ENCODE measurements at regions not wholly inside any gene's neighbourhood (a gene's known extent, or its start where the extent isn't known, plus 50 kb on each side); places are given as distances from the start of the nearest gene placed in this dataset.

- H3K27me3 ChIP-seq (ENCODE audit: control insufficient read depth, insufficient read depth, low read length), result no peaks in the 10 kb centered on the region
- TF ChIP-seq CTCF (IDR thresholded peaks at IDR 0.05; ENCODE audit: insufficient read depth, low read length, poor library complexity, severe bottlenecking), result no peak
- H3K36me3 ChIP-seq (ENCODE audit: control insufficient read depth, insufficient read depth, low read length), result no peaks in the 10 kb centered on the region
- no peak overlapping the region for H3K4me3 ChIP-seq (ENCODE audit: low read depth, low read length)
- DNase-seq (ENCODE audit: low read depth), result no peak
Observed at GRCh38 chr5:33240558-33240957, 200.2 kb upstream of the TARS1 start.

DNA sequence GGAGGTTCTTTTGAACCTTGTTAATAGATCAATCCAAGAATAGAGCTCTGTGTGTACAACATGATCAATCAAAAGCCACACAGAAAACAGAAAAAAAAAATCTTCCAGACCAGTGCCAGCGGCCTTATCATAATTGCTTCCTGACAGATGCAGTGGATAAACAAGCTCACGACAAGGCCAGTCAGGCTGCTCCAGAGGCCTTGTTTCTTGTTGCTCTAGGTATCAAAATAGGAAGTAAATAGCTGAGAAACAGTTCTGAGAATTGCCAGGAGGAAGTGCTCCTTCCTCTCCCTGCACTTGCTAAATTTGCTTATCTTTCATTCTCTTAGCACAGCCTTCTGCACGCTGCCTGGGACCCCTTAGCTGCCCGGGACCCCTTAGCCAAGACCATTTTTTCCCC lies 199.0 kb upstream of the TARS1 start:
- no peak for TF ChIP-seq CTCF (IDR thresholded peaks at IDR 0.05; ENCODE audit: insufficient read depth, low read length, poor library complexity, severe bottlenecking)
- H3K36me3 ChIP-seq (ENCODE audit: control insufficient read depth, insufficient read depth, low read length), result no peaks in the 10 kb centered on the region
- H3K4me3 ChIP-seq (ENCODE audit: low read depth, low read length), result no peak overlapping the region
- H3K27me3 ChIP-seq (ENCODE audit: control insufficient read depth, insufficient read depth, low read length), result no peaks in the 10 kb centered on the region
- DNase-seq (ENCODE audit: low read depth), result no peak

DNA sequence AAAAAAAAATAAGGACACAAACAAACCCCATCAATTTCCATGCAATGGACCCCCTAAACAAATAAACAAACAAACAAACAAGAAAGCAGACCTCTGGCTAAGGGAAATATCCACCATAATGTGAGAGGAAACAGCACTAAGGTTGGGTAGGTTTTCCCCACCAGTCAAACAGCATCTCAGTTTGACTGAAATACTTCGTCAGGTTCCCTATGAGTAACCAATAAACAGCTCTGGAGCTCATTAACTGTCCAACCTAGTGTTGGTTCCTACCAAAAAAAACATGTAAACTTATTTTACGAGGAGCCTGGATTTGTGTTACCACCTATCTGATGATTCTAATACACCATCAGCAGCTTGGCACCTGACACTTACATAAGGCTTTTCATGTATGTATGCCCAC lies 198.5 kb upstream of the TARS1 start:
- no peak for DNase-seq (ENCODE audit: low read depth)
- no peak for TF ChIP-seq CTCF (IDR thresholded peaks at IDR 0.05; ENCODE audit: insufficient read depth, low read length, poor library complexity, severe bottlenecking)
- Histone ChIP-seq H3K27me3 (ENCODE audit: control insufficient read depth, insufficient read depth, low read length) (no peaks in the 10 kb centered on the region), H3K36me3 (ENCODE audit: control insufficient read depth, insufficient read depth, low read length) (no peaks in the 10 kb centered on the region), H3K4me3 (ENCODE audit: low read depth, low read length) (no peak overlapping the region)

GRCh38 chr5:33244441-33245150 lies 196.2 kb upstream of the TARS1 start:
- no peaks in the 10 kb centered on the region for H3K36me3 ChIP-seq (ENCODE audit: control insufficient read depth, insufficient read depth, low read length)
- no peak for TF ChIP-seq CTCF (IDR thresholded peaks at IDR 0.05; ENCODE audit: insufficient read depth, low read length, poor library complexity, severe bottlenecking)
- H3K4me3 ChIP-seq (ENCODE audit: low read depth, low read length), result no peak overlapping the region
- no peak for DNase-seq (ENCODE audit: low read depth)
- H3K27me3 ChIP-seq (ENCODE audit: control insufficient read depth, insufficient read depth, low read length), result no peaks in the 10 kb centered on the region

DNA sequence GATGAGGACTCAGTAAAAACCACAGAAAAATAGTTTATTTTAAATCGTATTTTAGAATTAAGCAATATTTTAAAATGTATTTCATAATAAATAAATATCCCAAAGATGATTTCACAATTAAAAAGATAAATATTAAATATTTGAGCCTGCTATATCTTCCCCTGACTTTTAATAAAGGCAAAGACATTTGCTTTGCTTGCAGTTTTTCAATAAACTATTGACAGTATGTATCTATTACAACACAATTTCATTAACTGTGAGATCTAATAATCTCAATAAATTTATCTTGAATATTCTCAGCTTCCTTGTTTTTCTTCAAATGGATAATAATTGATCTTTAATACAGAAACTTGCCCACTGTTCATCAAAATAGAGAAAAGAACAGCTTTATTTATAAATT lies 186.2 kb upstream of the TARS1 start:
- Histone ChIP-seq H3K27me3 (ENCODE audit: control insufficient read depth, insufficient read depth, low read length) (no peaks in the 10 kb centered on the region), H3K4me3 (ENCODE audit: low read depth, low read length) (no peak overlapping the region), H3K36me3 (ENCODE audit: control insufficient read depth, insufficient read depth, low read length) (no peaks in the 10 kb centered on the region)
- TF ChIP-seq CTCF (IDR thresholded peaks at IDR 0.05; ENCODE audit: insufficient read depth, low read length, poor library complexity, severe bottlenecking), result no peak
- no peak for DNase-seq (ENCODE audit: low read depth)

DNA sequence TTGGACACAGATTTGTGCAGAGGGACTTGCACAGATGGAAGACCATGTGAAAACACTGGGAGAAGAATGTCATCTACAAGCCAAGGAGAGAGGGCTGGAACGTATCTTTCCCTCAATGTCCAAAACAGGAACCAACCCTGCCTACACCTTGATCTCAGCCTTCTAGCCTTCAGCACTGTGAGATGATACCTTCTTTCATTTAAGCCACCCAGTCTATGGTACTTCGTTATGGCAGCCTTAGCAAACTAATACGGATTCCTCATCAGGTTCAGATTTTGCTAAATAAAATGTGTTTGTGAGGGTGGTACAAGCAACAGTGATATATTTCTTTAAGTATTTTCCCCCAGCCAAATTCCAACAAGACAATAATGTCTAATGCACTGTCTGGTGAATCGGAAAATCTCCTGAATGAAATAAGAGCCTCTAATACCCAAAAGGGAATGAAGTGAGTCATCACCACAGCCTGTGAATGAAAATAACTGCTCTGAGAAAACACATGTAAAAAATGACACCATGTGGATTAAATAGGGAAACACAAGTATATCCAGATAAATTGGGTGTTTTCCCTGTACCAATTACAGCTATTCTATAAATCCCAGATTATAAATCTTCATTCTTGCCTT lies 182.8 kb upstream of the TARS1 start:
- DNase-seq (ENCODE audit: low read depth), result peak; percentile 32
- no peak for TF ChIP-seq CTCF (IDR thresholded peaks at IDR 0.05; ENCODE audit: insufficient read depth, low read length, poor library complexity, severe bottlenecking)

More for the DNA sequence above, 182.8 kb upstream of the TARS1 start:
- no peaks in the 10 kb centered on the region for H3K27me3 ChIP-seq (ENCODE audit: control insufficient read depth, insufficient read depth, low read length)
- H3K4me3 ChIP-seq (ENCODE audit: low read depth, low read length), result no peak overlapping the region
- H3K36me3 ChIP-seq (ENCODE audit: control insufficient read depth, insufficient read depth, low read length), result no peaks in the 10 kb centered on the region

Data from kidney epithelial cell (primary cell).